ENCODE measurements at regions not wholly inside any gene's neighbourhood (a gene's known extent, or its start where the extent isn't known, plus 50 kb on each side); places are given as distances from the start of the nearest gene placed in this dataset.

DNA sequence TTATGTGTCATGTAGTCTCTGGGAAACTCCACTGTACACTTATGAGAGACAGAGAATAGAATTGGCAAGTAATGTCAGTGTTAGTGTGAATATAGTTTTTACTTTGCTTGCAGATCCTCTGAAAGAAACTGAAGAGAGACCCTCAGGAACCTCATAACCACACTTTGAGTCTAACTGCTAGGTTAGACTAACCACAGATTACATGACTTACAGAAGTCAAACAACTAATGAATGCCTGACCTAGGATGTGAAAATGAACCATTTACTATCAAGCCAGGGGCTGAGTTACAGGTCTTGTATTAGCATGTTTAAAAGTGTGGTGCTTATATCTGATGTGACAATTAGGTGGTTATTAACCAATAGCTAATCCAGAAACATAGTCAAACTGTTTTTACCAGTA, 280.4 kb upstream of the LRATD1 start:
- no peak for TF ChIP-seq EZH2 (IDR thresholded peaks at IDR 0.05; ENCODE audit: low read length, missing control alignments)
- TF ChIP-seq, protein P1, sequence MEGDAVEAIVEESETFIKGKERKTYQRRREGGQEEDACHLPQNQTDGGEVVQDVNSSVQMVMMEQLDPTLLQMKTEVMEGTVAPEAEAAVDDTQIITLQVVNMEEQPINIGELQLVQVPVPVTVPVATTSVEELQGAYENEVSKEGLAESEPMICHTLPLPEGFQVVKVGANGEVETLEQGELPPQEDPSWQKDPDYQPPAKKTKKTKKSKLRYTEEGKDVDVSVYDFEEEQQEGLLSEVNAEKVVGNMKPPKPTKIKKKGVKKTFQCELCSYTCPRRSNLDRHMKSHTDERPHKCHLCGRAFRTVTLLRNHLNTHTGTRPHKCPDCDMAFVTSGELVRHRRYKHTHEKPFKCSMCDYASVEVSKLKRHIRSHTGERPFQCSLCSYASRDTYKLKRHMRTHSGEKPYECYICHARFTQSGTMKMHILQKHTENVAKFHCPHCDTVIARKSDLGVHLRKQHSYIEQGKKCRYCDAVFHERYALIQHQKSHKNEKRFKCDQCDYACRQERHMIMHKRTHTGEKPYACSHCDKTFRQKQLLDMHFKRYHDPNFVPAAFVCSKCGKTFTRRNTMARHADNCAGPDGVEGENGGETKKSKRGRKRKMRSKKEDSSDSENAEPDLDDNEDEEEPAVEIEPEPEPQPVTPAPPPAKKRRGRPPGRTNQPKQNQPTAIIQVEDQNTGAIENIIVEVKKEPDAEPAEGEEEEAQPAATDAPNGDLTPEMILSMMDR (conservative IDR thresholded peaks at IDR 0.05 in 1 of 2, IDR thresholded peaks at IDR 0.05 in 1 of 2; ENCODE audit: low read depth in 1 of 2, low read length in 2 of 2) = no peak
- no peaks in the 10 kb centered on the region for H3K4me1 ChIP-seq (ENCODE audit: control insufficient read depth, extremely low read depth, insufficient read depth, low read length)
- H3K27me3 ChIP-seq (ENCODE audit: control insufficient read depth, insufficient read depth, low read length) = no peaks in the 10 kb centered on the region
- no peak overlapping the region for H3K27ac ChIP-seq (ENCODE audit: insufficient read depth, low read length)
- DNase-seq (ENCODE audit: low read depth in 2 of 2) = no peak
- H4K20me1 ChIP-seq (ENCODE audit: control insufficient read depth, extremely low read depth, insufficient read depth, low read length) = no peaks in the 10 kb centered on the region
- no peaks in the 10 kb centered on the region for H3K36me3 ChIP-seq (ENCODE audit: control insufficient read depth, insufficient read depth, low read length)
- no peaks in the 10 kb centered on the region for H3K9me3 ChIP-seq (ENCODE audit: control insufficient read depth, insufficient read depth, low read depth, low read length)
- H2AFZ ChIP-seq (ENCODE audit: low read length) = no peak overlapping the region
- H3K9ac ChIP-seq (ENCODE audit: insufficient read depth, low read length) = no peak overlapping the region
- no peak overlapping the region for H3K4me2 ChIP-seq (ENCODE audit: extremely low read depth, insufficient read depth, low read length)
- no peaks in the 10 kb centered on the region for H3K79me2 ChIP-seq (ENCODE audit: control insufficient read depth, insufficient read depth, low read length)
- no peak overlapping the region for H3K4me3 ChIP-seq (replicated peaks in 1 of 4; ENCODE audit: control extremely low read depth in 1 of 4, insufficient read depth in 1 of 4, low read depth in 3 of 4, low read length in 4 of 4)

DNA sequence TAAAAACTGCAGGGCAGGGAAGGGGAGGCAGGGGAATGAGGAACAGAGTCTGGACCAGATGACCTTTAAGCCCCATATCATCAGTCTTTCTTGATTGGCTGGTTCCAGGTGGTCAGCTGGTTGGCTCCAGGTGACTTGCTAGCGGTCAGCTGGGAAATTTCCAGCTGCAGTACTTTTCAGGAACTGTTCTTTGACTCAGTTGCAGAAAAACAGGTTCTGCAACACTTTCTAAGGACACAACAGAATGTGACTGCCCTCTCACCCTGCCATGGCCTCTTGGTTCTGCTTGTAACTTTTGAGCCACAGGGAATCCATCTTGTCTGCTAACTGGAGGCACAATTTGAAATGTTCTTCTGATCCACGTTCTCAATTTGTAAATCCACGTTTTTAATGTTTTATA, 278.3 kb upstream of the LRATD1 start:
- Histone ChIP-seq H3K27ac (ENCODE audit: insufficient read depth, low read length) (no peak overlapping the region), H4K20me1 (ENCODE audit: control insufficient read depth, extremely low read depth, insufficient read depth, low read length) (no peaks in the 10 kb centered on the region), H3K9me3 (ENCODE audit: control insufficient read depth, insufficient read depth, low read depth, low read length) (no peaks in the 10 kb centered on the region), H3K4me1 (ENCODE audit: control insufficient read depth, extremely low read depth, insufficient read depth, low read length) (no peaks in the 10 kb centered on the region), H3K79me2 (ENCODE audit: control insufficient read depth, insufficient read depth, low read length) (no peaks in the 10 kb centered on the region), H3K4me2 (ENCODE audit: extremely low read depth, insufficient read depth, low read length) (no peak overlapping the region), H3K36me3 (ENCODE audit: control insufficient read depth, insufficient read depth, low read length) (no peaks in the 10 kb centered on the region), H2AFZ (ENCODE audit: low read length) (no peak overlapping the region), H3K4me3 (replicated peaks in 1 of 4; ENCODE audit: control extremely low read depth in 1 of 4, insufficient read depth in 1 of 4, low read depth in 3 of 4, low read length in 4 of 4) (no peak overlapping the region), H3K27me3 (ENCODE audit: control insufficient read depth, insufficient read depth, low read length) (no peaks in the 10 kb centered on the region), H3K9ac (ENCODE audit: insufficient read depth, low read length) (no peak overlapping the region)
- no peak for DNase-seq (ENCODE audit: low read depth in 2 of 2)
- TF ChIP-seq, protein P1 (conservative IDR thresholded peaks at IDR 0.05 in 1 of 2, IDR thresholded peaks at IDR 0.05 in 1 of 2; ENCODE audit: low read depth in 1 of 2, low read length in 2 of 2) = no peak
- TF ChIP-seq EZH2 (IDR thresholded peaks at IDR 0.05; ENCODE audit: low read length, missing control alignments) = no peak

DNA sequence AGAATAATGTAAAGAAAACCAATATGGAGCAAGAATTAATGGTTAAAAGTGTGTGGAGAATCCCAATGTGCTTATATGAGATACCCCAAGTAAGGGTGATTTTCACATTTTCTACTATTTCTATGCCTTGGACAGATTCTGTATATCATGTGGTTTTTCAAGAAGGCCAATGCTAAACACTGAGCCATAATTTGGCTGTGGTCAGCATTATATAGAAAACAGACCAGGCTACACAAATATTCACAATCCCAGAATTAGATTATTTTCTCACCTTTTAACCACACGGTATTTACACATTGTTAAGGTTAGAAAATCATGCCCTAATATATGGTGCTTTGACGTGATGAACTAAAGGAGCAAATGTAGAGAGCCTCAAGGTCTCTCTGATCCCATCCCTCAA, 277.4 kb upstream of the LRATD1 start:
- no peak overlapping the region for H2AFZ ChIP-seq (ENCODE audit: low read length)
- H3K27me3 ChIP-seq (ENCODE audit: control insufficient read depth, insufficient read depth, low read length) = no peaks in the 10 kb centered on the region
- no peaks in the 10 kb centered on the region for H3K4me1 ChIP-seq (ENCODE audit: control insufficient read depth, extremely low read depth, insufficient read depth, low read length)
- no peaks in the 10 kb centered on the region for H4K20me1 ChIP-seq (ENCODE audit: control insufficient read depth, extremely low read depth, insufficient read depth, low read length)
- H3K4me2 ChIP-seq (ENCODE audit: extremely low read depth, insufficient read depth, low read length) = no peak overlapping the region
- H3K9ac ChIP-seq (ENCODE audit: insufficient read depth, low read length) = no peak overlapping the region
- no peak overlapping the region for H3K4me3 ChIP-seq (replicated peaks in 1 of 4; ENCODE audit: control extremely low read depth in 1 of 4, insufficient read depth in 1 of 4, low read depth in 3 of 4, low read length in 4 of 4)
- H3K36me3 ChIP-seq (ENCODE audit: control insufficient read depth, insufficient read depth, low read length) = no peaks in the 10 kb centered on the region
- TF ChIP-seq EZH2 (IDR thresholded peaks at IDR 0.05; ENCODE audit: low read length, missing control alignments) = no peak
- TF ChIP-seq, protein P1 (conservative IDR thresholded peaks at IDR 0.05 in 1 of 2, IDR thresholded peaks at IDR 0.05 in 1 of 2; ENCODE audit: low read depth in 1 of 2, low read length in 2 of 2) = no peak
- no peaks in the 10 kb centered on the region for H3K9me3 ChIP-seq (ENCODE audit: control insufficient read depth, insufficient read depth, low read depth, low read length)
- H3K27ac ChIP-seq (ENCODE audit: insufficient read depth, low read length) = no peak overlapping the region
- no peak for DNase-seq (ENCODE audit: low read depth in 2 of 2)
- no peaks in the 10 kb centered on the region for H3K79me2 ChIP-seq (ENCODE audit: control insufficient read depth, insufficient read depth, low read length)
